ENCODE measurements at regions not wholly inside any gene's neighbourhood (a gene's known extent, or its start where the extent isn't known, plus 50 kb on each side); places are given as distances from the start of the nearest gene placed in this dataset.

GRCh38 chr2:103464831-103465230 is 703.0 kb downstream of the TMEM182 start:
- TF ChIP-seq MYC (IDR thresholded peaks at IDR 0.05; ENCODE audit: low read depth, low read length), result no peak
- TF ChIP-seq EZH2 (IDR thresholded peaks at IDR 0.05; ENCODE audit: borderline replicate concordance, low read depth, low read length, severe bottlenecking), result no peak
- TF ChIP-seq JUN (IDR thresholded peaks at IDR 0.05; ENCODE audit: borderline replicate concordance, insufficient read depth, insufficient read length, low read depth), result no peak
- TF ChIP-seq, protein P1, sequence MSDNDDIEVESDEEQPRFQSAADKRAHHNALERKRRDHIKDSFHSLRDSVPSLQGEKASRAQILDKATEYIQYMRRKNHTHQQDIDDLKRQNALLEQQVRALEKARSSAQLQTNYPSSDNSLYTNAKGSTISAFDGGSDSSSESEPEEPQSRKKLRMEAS (IDR thresholded peaks at IDR 0.05; ENCODE audit: insufficient read depth, insufficient read length), result no peak
- no peak for TF ChIP-seq GATA2 (IDR thresholded peaks at IDR 0.05; ENCODE audit: insufficient read depth, insufficient read length, low read depth, low read length)
- no peak for TF ChIP-seq POLR2A (IDR thresholded peaks at IDR 0.05; ENCODE audit: low read depth, low read length)
- no peak for TF ChIP-seq POLR2AphosphoS5 (IDR thresholded peaks at IDR 0.05; ENCODE audit: insufficient read depth, low read depth, low read length)
- TF ChIP-seq FOS (IDR thresholded peaks at IDR 0.05; ENCODE audit: borderline replicate concordance, insufficient read depth, low read length), result no peak
- TF ChIP-seq, protein P2, sequence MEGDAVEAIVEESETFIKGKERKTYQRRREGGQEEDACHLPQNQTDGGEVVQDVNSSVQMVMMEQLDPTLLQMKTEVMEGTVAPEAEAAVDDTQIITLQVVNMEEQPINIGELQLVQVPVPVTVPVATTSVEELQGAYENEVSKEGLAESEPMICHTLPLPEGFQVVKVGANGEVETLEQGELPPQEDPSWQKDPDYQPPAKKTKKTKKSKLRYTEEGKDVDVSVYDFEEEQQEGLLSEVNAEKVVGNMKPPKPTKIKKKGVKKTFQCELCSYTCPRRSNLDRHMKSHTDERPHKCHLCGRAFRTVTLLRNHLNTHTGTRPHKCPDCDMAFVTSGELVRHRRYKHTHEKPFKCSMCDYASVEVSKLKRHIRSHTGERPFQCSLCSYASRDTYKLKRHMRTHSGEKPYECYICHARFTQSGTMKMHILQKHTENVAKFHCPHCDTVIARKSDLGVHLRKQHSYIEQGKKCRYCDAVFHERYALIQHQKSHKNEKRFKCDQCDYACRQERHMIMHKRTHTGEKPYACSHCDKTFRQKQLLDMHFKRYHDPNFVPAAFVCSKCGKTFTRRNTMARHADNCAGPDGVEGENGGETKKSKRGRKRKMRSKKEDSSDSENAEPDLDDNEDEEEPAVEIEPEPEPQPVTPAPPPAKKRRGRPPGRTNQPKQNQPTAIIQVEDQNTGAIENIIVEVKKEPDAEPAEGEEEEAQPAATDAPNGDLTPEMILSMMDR (IDR thresholded peaks at IDR 0.05; ENCODE audit: extremely low read depth in 1 of 2, insufficient read depth in 1 of 2, low read depth in 1 of 2, low read length in 2 of 2), result no peak
- H3K27me3 ChIP-seq (ENCODE audit: control insufficient read depth in 2 of 2, insufficient read depth in 2 of 2, low read length in 2 of 2), result no peaks in the 10 kb centered on the region
- H3K4me2 ChIP-seq (ENCODE audit: insufficient read depth, low read length), result no peak overlapping the region
- H3K9ac ChIP-seq (replicated peaks; ENCODE audit: extremely low read depth, insufficient read depth, low read length), result no peak overlapping the region
- H3K36me3 ChIP-seq (ENCODE audit: control insufficient read depth in 2 of 2, extremely low read depth in 1 of 2, insufficient read depth in 2 of 2, low read length in 2 of 2), result no peaks in the 10 kb centered on the region
- no peaks in the 10 kb centered on the region for H4K20me1 ChIP-seq (replicated peaks; ENCODE audit: control insufficient read depth, extremely low read depth, insufficient read depth, low read length)
- H3K79me2 ChIP-seq (ENCODE audit: control insufficient read depth, insufficient read depth, low read length), result no peaks in the 10 kb centered on the region
- dilution Hi-C loops (cut with MboI; ENCODE audit: extremely low pct_ligation_motif_present, low sequenced_read_pairs), result no loop called here
- no peak overlapping the region for H3K27ac ChIP-seq (ENCODE audit: insufficient read depth, low read depth, low read length)
- no peak for FAIRE-seq
- intact Hi-C loops (cut with micrococcal nuclease), result no loop called here
- H3K9me1 ChIP-seq (replicated peaks; ENCODE audit: control insufficient read depth, extremely low read depth, insufficient read depth, low read length), result no peaks in the 10 kb centered on the region
- H3K4me1 ChIP-seq (ENCODE audit: control insufficient read depth, extremely low read depth, insufficient read depth, low read length), result no peaks in the 10 kb centered on the region
- ChIA-PET CTCF (no interaction called here), POLR2A (no interaction called here)
- H3K4me3 ChIP-seq (replicated peaks in 1 of 3; ENCODE audit: insufficient read depth in 1 of 3, low read depth in 1 of 3, low read length in 3 of 3), result no peak overlapping the region
- DNase-seq (ENCODE audit: low read depth, low spot score), result no peak
- BruUV-seq (replicated peaks), result no TSS peak
- no peak overlapping the region for H2AFZ ChIP-seq (ENCODE audit: low read depth, low read length)
- H3K9me3 ChIP-seq (replicated peaks; ENCODE audit: control insufficient read depth, insufficient read depth, low read length), result no peaks in the 10 kb centered on the region

Measured in endothelial cell of umbilical vein (primary cell).